ELF-1 (cell line): ENCODE measurements at regions not wholly inside any gene's neighbourhood (a gene's known extent, or its start where the extent isn't known, plus 50 kb on each side); places are given as distances from the start of the nearest gene placed in this dataset.

Source experiments
- DNase-seq: peaks from one replicate; pipeline ENCODE4 v3.0.0-alpha.2; 2016; ENCODE audit warnings: low read depth, low spot score

GRCh38 chr14:101466456-101467180 lies 94.7 kb upstream of the DIO3 start:
- no peak for DNase-seq

GRCh38 chr14:101467181-101467926 lies 93.9 kb upstream of the DIO3 start:
- DNase-seq, result no peak

- no peak for DNase-seq
These were observed 91.7 kb upstream of the DIO3 start for GRCh38 chr14:101469382-101470247.

DNA sequence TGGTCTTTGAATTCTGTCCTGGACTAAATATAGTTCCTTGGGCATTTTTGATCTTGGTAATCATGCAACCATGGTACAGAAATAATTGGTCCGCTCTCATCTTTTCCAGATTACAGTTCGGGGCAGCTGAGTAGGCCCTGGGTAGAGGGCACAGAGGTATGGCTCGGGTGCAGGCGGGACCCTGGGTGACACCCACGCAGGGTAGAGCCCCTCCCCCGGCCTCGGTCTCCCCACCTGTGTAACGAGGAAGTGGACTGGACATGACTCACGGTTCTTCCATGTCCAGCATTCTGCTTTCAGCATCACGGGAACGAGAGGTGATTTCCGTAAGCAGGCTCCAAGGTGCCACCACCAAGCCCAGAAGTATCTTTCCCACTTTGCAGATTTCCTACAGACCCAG lies 91.0 kb upstream of the DIO3 start:
- DNase-seq, result no peak

- DNase-seq, result no peak
These were observed 89.4 kb upstream of the DIO3 start for GRCh38 chr14:101471723-101472517.

- DNase-seq, result no peak
These were observed 88.8 kb upstream of the DIO3 start for GRCh38 chr14:101472518-101472849.

GRCh38 chr14:101473045-101473729 lies 88.1 kb upstream of the DIO3 start:
- DNase-seq, result no peak

- DNase-seq, result no peak
These were observed 87.3 kb upstream of the DIO3 start for GRCh38 chr14:101473795-101474562.

- no peak for DNase-seq
These were observed 86.5 kb upstream of the DIO3 start for GRCh38 chr14:101474563-101475455.

- no peak for DNase-seq
These were observed 85.6 kb upstream of the DIO3 start for GRCh38 chr14:101475456-101476257.

DNA sequence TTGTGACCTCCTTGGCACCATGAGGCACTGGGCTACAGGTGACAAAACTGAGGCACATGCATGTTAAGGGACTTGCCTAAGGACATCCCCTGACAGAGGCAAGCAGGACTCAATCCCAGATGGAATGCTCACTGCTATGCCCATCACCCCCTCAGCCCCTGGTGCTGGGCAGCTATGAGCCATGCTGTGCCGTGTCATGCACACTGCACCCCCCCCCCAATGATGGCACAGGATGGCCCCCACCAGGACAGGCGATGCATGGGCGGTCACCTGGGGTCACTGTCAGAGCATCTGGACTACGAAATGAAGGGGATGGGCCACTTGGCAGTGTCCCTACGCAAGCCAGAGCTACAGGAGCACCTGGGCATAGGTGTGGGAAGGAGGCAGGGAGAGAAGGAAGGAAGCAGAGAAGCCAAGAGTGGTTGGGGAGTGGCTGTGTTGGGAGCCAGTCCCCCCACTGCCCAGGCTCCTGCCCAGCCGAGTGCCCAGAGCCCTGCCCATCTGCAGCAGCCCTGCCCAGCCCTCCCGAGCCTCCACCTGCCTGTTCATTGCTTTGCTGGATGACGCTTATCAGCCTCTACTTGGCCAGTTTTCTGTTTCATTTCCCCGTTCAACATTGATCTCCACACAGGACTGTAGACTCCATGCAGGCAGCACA lies 84.9 kb upstream of the DIO3 start:
- no peak for DNase-seq

DNA sequence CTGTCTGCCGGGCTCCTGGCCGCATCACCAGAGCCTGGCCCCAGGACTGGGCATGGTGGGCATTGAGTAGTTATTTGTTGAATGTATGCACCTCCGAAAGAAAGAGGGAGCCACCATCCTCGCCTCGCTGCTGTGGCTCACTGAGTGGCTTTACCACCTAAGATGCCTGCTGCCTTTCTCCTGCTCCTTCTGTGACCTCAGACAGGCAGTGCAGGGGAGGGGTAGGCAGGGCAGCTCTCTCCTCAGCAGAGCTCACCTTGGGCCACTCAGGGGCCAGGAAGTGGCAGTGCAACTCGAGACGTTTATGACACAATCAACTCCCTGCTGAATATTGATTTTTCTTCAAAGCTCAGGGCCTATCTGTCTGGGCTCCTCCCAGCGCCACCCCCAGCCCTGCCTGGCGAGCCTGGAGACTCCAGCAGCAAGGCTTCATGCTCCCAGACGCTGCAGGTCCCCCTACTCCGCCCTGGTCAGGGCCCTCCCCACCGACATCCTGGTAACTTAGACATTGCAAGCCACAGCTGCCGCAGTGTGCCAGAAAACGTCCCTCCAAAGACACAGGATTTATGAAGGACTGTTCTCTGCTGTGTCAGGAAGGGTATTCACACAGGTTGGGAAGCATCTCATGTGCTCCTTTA lies 84.3 kb upstream of the DIO3 start:
- DNase-seq, result peak; percentile 70

- DNase-seq, result no peak
These were observed 83.6 kb upstream of the DIO3 start for GRCh38 chr14:101477648-101478047.

DNA sequence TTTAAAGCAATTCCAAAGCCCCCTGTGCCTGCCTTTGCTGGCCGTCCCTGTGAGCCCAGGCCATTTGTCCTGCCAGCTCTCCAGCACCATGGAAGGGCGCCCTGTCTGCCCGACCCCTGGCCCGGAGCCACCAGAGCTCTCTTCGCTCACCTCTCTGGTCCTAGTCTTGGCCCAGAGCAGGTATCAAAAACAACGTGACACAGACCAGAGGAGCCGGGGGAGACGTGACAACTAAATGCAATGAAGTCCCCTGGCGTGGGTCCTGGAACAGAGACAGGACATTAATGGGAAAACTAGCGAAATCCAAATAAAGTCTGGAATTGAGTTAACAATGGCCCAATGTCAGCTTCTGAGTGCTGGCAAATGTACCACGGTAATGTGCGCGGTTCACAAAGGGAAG lies 83.2 kb upstream of the DIO3 start:
- DNase-seq, result no peak

GRCh38 chr14:101478796-101479410 lies 82.4 kb upstream of the DIO3 start:
- no peak for DNase-seq

DNA sequence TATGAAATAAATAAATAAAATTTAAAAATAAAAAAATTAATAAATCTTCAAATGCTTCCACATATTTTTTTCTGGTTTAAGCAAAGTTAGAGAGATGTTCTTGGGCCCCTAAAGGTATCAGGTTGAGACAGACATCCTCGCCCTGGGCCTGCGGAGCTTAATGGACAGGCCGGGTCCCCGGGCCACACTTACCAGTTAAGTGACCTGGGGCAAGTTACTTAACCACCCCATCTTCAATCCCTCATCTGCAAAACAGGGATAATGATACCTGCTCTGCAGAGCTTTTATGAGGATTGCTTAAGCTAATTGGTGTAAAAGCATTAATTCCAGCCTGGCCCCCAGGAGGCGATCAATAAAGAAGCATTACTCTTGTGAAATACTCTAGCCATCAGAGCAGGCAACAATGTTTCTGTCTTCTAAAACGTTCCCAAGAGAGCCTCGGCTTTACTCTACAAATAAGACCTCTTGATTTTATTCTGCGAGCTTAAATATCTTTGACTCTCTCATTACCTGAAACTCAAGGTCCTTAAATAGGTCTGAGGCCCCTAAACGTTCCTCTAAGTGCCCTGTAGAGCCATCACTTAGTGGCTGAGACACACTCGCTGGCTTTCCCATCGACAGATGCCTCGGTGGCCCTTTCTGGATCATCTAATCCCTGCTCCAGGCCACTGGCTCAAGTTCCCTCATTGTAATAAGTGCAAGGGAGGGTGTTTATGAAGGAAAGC lies 81.1 kb upstream of the DIO3 start:
- DNase-seq, result no peak
